ENCODE measurements at regions not wholly inside any gene's neighbourhood (a gene's known extent, or its start where the extent isn't known, plus 50 kb on each side); places are given as distances from the start of the nearest gene placed in this dataset.
"Not testable (repeated sequence)": the region's sequence is repeated elsewhere in the genome, so short reads cannot be mapped to it uniquely, and the experiment has no call there.

DNA sequence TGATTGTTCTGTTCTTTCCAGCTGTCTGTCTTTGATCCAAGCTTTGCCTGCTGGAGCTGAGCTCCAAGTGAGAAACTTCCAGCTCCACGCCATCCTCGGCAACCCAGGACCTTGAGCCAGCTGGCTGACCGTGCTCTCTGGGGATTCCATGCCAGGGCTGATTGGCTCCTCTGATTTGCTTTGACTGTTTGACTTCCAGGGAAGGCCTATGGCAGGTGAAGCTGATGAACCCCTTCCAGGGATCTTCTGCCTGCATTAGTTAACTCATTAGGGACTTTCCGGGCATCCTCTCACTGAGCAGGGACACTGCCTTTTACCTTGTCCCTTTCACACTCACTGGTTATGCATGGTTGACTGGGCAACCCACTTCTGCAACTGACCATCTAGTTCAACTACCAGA lies 406.1 kb downstream of the RPS6KC1 start:
- DNase-seq, result peak in 7 of 58 donors; percentile 0 to 11 (median 3)

DNA sequence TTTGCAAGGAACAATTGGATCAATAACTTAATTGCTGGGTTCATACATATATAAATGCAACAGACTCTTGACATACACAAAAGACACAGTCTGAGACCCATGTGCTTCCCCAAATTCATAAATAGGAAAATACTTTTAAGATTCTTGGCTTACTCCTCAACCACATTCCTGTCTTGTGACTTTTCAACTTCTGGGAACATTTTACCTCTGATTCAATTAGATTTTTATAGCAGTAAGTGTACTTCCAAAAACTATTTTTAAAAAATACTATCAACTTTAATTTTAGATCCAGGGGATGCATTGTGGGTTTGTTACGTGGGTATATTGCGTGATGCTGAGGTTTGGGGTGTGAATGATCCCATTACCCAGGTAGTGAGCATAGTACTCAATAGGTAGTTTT lies 406.7 kb downstream of the RPS6KC1 start:
- no peak for DNase-seq

- not testable (repeated sequence) for DNase-seq
These were observed 411.3 kb downstream of the RPS6KC1 start for GRCh38 chr1:213462374-213462773.

GRCh38 chr1:213464786-213465460 lies 413.9 kb downstream of the RPS6KC1 start:
- no peak for DNase-seq

GRCh38 chr1:213466541-213466940 lies 415.5 kb downstream of the RPS6KC1 start:
- no peak for DNase-seq

GRCh38 chr1:213474054-213474453 lies 423.0 kb downstream of the RPS6KC1 start:
- peak in 5 of 58 donors; percentile 2 to 15 (median 3) for DNase-seq

DNA sequence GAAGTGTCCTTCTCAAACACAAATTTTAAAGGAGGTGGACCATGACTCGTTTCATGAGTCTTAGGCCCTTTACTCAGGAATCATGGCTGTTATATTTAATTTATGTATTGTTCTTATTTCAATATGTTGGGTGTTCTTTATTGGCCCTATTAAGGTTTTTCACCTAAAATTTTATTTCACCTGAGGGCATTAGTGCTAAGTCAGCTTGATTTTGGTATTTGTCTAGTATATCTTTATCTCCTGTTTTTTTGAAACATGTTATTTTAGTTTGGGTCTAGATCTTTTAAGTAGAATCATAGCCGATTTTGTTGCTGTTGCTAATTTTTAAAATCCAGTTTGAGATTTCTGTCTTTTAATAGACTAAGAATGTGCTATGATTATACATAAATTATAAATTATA lies 430.4 kb downstream of the RPS6KC1 start:
- DNase-seq, result no peak

DNA sequence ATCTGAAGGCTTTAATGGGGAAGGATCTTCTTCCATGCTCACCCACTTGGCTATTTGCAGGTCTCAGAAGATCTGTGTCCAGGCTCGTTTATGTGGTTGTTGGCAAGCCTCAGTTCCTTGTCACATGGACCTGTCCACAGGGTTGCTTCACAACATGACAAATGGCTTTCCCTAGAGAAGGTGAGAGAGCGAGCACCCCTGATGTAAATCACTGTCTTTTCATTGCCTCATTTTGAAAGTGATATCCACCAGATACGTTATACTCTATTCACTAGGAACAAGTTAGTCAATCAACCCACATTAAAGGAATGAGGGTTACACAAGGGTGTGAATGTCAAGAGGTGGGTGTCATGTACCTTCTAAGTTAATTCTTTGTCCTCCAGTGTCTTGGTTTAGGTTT lies 433.3 kb downstream of the RPS6KC1 start:
- DNase-seq, result no peak

DNA sequence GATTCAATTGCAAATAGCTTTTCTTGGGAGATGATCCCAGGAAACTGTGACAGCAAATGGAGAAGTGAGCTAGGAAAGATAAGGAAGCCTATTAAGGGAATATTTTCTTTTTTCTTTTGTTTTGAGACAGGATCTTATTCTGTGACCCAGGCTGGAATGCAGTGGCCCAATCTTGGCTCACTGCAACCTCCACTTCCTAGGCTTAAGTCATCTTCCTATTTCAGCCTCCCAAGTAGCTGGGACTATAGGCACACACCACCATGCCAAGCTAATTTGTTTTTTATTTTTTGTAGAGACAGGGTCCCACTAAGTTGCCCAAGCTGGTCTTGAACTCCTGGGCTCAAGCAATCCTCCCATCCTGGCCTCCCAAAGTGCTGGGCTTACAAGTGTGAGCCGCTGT lies 433.7 kb downstream of the RPS6KC1 start:
- DNase-seq, result no peak

GRCh38 chr1:213486488-213486887 lies 435.4 kb downstream of the RPS6KC1 start:
- DNase-seq, result no peak

- no peak for DNase-seq
These were observed 440.4 kb downstream of the RPS6KC1 start for GRCh38 chr1:213491468-213491867.

- DNase-seq, result no peak
These were observed 441.4 kb downstream of the RPS6KC1 start for GRCh38 chr1:213492161-213493041.

GRCh38 chr1:213499444-213499843 lies 448.4 kb downstream of the RPS6KC1 start:
- no peak for DNase-seq

DNA sequence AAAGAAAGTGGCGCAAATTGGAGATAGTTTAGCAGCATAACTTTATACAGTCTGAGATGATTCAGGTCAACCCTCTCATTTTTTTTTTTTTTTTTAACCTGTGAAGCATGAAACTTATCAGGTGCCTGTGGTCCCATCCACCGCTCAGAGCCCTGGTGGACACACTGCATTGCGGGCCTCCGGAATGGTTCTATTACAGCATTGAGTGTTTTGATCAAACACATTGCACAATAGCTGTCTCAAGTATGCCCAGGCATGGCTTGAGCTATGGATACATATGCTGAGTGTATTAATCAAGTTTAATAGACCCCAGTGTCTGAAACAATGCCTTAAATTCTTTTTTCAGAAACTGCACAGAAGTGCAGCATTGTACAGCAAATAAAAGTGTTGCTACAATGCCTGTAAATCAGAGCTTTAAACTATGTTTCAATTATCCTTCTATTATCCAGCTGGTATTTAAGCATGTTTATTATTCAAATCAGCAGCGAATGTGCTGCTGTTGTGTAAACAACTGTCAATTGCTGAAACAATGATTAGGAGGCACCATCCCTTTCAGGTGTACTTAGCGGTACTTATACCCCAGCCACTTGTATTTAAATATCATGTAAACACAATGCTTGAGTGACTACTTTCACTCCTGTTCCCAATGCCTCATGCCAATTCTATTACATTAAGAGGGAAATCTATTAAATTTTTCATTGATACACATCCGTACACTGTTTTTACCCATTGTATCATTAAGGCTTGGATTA lies 456.6 kb downstream of the RPS6KC1 start:
- DNase-seq, result no peak

DNA sequence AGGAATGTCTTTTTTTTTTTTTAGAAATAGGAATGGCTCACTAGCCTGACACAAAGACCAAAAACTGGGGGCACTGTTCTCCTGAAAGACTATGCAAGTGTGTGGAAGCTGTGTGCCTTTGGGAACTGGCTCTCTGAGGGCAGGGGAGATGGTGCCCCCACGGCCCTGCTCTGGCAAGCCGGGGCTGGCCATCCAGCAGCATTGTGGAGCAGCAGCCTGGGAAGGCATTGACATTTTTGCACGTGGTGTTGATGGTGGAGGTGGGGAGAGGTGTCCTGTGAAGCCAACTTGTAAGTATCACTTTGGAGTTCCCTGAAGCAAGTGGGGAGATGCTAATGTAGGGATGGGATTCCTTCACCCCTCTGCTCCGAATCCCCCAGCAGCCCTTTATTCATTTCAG lies 460.1 kb downstream of the RPS6KC1 start:
- DNase-seq, result no peak

- DNase-seq, result no peak
These were observed 461.3 kb downstream of the RPS6KC1 start for GRCh38 chr1:213512316-213512715.

GRCh38 chr1:213513006-213513405 lies 462.0 kb downstream of the RPS6KC1 start:
- no peak for DNase-seq

DNA sequence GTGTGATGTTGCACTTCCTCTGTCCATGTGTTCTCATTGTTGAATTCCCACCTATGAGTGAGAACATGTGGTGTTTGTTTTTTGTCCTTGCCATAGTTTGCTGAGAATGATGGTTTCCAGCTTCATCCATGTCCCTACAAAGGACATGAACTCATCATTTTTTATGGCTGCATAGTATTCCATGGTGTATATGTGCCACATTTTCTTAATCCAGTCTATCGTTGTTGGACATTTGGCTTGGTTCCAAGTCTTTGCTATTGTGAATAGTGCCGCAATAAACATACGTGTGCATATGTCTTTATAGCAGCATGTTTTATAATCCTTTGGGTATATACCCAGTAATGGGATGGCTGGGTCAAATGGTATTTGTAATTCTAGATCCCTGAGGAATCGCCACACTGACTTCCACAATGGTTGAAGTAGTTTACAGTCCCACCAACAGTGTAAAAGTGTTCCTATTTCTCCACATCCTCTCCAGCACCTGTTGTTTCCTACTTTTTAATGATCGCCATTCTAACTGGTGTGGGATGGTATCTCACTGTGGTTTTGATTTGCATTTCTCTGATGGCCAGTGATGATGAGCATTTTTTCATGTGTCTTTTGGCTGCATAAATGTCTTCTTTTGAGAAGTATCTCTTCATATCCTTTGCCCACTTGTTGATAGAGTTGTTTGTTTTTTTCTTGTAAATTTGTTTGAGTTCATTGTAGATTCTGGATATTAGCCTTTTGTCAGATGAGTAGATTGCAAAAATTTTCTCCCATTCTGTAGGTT lies 463.6 kb downstream of the RPS6KC1 start:
- not testable (repeated sequence) for DNase-seq

DNA sequence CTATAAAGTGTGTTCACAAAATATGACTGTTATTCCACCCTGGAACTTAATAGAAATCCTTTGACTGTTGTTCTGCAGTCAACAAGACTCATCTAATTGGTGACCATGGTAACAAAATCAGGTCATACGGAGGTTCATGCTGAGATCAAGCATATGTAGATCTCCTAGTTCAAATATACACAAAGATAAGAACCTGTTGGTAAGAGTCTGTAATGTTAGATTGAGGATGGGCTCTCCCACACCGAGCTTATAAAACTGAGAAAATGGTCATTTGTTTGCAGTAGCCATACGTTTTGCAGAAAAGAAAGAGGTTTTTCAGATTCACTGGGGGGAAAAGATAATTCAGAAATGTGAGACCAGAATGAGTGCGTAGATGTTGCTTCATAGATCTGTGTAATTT lies 468.1 kb downstream of the RPS6KC1 start:
- DNase-seq, result no peak

DNA sequence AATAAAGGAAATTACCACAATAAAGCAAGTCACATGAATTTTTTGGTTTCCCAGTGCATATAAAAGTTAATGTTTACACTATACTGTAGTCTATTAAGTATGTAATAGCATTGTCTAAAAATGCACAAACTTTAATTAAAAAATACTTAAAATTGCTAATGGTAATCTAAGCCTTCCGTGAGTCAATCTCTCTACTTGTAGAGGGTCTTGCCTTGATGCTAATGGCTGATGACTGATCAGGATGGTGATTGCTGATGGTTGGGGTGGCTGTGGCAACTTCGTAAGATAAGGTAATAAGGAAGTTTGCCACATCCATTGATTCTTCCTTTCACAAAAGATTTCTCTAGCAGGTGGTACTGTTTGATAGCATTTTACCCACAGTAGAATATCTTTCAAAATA lies 466.6 kb upstream of the PROX1 start:
- no peak for DNase-seq

GRCh38 chr1:213523781-213524398 lies 463.9 kb upstream of the PROX1 start:
- peak in 17 of 58 donors; percentile 4 to 36 (median 12) for DNase-seq
